Choroid plexus epithelial cell (primary cell): ENCODE measurements at regions not wholly inside any gene's neighbourhood (a gene's known extent, or its start where the extent isn't known, plus 50 kb on each side); places are given as distances from the start of the nearest gene placed in this dataset.
A peak's percentile ranks its signal among the peaks of the same experiment; 100 is the strongest.

Source experiments
- DNase-seq: peaks from one replicate; pipeline ENCODE4 v3.0.0-alpha.2; 2010; ENCODE audit warnings: low read depth
- H3K4me3 ChIP-seq: 2 replicates; pipeline ENCODE4 v1.5.1; 2011; ENCODE audit warnings: low read depth, mild to moderate bottlenecking, control low read depth, low read length, moderate library complexity
- CTCF ChIP-seq: conservative IDR thresholded peaks from 2 replicates; pipeline ENCODE4 v1.5.1; 2011; ENCODE audit warnings: low read depth, mild to moderate bottlenecking, control low read depth, inconsistent platforms, low read length, moderate library complexity

- DNase-seq, result no peak
- no peak for TF ChIP-seq CTCF
- H3K4me3 ChIP-seq, result no peak overlapping the region
These were observed 498.2 kb downstream of the PYDC2 start for GRCh38 chr3:191958980-191959671.

DNA sequence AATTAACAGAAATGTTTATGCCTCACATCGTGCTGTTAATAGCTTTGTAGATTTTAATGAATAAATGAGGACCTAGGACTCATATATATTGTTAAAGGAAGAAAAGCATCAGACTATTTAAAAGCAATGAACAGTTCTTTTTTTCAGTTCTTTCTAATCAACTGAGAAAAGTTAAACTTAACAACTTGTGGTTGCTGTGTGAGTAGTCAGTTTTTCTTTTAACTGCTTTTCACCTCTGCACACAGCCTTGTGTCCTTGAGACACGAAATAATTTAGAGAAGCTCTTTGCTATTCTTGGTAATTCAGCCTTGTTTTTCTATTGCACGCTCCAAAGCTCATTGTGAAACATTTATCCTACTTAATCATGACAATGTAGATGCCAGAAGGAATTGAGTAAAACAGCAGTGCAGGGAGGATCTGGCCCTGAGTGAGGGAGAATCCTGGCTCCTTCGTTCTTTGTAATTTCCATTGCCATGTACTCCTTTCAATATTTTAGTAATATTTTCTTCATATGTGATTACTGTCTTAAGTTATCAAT, 499.0 kb downstream of the PYDC2 start:
- DNase-seq, result no peak
- no peak overlapping the region for H3K4me3 ChIP-seq
- no peak for TF ChIP-seq CTCF

- DNase-seq, result peak; percentile 1
- H3K4me3 ChIP-seq, result no peak overlapping the region
- no peak for TF ChIP-seq CTCF
These were observed 500.1 kb downstream of the PYDC2 start for GRCh38 chr3:191961022-191961421.

DNA sequence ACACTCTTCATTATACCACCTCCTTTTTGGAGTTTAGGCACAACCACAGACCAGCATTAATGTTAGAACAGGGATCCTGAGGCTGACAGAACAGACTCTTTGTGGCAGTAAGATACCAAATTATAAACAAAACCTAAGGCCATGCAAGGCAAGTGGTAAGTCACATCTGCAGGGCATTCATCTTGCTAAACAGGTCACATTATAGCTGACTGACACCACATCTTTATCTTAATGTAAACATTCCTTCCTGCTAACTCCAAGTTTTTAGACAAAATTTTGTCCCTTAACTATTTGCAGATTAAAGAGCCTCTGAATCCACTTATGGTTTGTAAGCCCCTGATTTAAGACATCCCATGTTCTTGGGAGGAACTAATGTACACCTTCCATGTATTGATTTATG, 500.6 kb downstream of the PYDC2 start:
- no peak for TF ChIP-seq CTCF
- no peak overlapping the region for H3K4me3 ChIP-seq
- no peak for DNase-seq

GRCh38 chr3:191962324-191962723, 501.4 kb downstream of the PYDC2 start:
- no peak for DNase-seq
- no peak for TF ChIP-seq CTCF
- no peak overlapping the region for H3K4me3 ChIP-seq

DNA sequence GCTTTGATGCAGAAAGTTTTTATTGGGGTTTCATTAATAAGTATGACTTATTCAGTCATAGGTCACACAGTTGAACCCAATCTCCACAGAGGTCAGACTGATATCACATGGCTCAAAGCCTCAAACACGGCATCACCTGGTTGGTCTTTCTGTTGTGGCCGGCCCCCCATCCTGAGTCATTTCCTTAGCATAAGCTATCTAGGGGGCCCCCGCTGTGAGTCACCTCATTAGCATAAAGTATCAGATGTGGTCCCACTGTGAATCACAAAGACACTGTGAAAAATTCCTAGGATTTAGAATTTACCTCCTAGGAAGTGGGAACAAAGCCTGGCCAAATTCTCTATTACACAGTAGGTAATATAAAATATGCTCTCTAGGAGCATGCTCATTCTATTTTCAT, 502.2 kb downstream of the PYDC2 start:
- no peak overlapping the region for H3K4me3 ChIP-seq
- peak; percentile 1 for DNase-seq
- no peak for TF ChIP-seq CTCF

DNA sequence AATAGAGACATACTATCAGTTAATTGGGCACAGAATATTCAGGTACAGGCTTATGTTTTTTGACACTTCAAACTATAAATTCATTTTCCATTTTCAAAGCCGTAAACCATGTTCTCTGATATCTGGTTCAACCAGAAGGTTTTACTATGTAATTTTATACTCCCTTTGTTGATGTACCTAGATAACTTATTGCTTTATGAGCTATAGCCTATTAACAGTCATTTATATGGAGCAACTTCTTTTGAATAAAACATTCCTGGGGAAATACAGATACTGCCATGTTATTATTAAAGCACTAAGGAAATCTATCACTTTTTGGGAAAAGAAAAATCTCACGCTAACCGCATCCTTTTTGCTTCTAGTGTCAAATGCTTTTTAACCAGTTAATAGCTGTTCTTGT, 505.6 kb downstream of the PYDC2 start:
- no peak for TF ChIP-seq CTCF
- DNase-seq, result no peak
- no peak overlapping the region for H3K4me3 ChIP-seq
